Panc1 (cell line): ENCODE measurements at regions not wholly inside any gene's neighbourhood (a gene's known extent, or its start where the extent isn't known, plus 50 kb on each side); places are given as distances from the start of the nearest gene placed in this dataset.

Source experiments
- CTCF ChIP-seq: fragments of 450-650 bp; IDR thresholded peaks from 2 replicates; pipeline ENCODE4 v1.5.1; 2017; ENCODE audit warnings: mild to moderate bottlenecking
- POLR2AphosphoS5 ChIP-seq: IDR thresholded peaks from 2 replicates; pipeline ENCODE4 v1.6.1; 2012; ENCODE audit warnings: mild to moderate bottlenecking, low read depth, low read length, moderate library complexity
- TCF7L2 ChIP-seq: IDR thresholded peaks from 2 replicates; pipeline ENCODE4 v1.6.1; 2011; ENCODE audit warnings: mild to moderate bottlenecking, low read depth, low read length, inconsistent platforms

GRCh38 chr9:108444400-108445358 is 411.1 kb downstream of the ACTL7B start:
- no peak for TF ChIP-seq TCF7L2
- TF ChIP-seq CTCF: no peak
- TF ChIP-seq POLR2AphosphoS5: no peak
